ENCODE measurements at regions not wholly inside any gene's neighbourhood (a gene's known extent, or its start where the extent isn't known, plus 50 kb on each side); places are given as distances from the start of the nearest gene placed in this dataset.

DNA sequence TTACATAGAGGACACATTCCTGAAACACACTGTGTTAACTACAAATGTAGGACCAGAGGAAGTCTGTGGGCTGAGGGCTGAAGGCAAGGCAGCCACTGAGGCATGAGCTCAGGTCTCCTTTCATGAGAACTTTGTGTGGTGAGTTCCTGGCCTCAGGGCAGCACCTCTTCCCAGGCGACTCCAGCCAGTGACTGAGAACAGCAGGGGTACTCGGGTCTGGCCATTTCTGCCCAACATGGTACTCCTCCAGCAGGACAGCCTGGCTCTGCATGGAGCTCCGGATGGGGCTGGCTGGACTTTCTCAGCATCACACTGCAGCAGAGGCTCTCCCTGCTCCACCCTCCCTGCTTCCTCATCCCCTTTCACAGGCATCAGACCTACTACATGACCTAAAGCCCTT, 125.5 kb upstream of the SPATS2L start:
- Histone ChIP-seq H3K4me1 (ENCODE audit: control insufficient read depth, insufficient read depth, low read length) (peaks cover 9% of the 10 kb centered on the region), H3K4me3 (ENCODE audit: low read length) (no peak overlapping the region), H3K9me3 (ENCODE audit: control insufficient read depth, low read length) (no peaks in the 10 kb centered on the region), H3K27me3 (replicated peaks; ENCODE audit: control insufficient read depth, insufficient read depth, low read length) (peaks cover 29% of the 10 kb centered on the region), H3K9ac (ENCODE audit: low read length) (no peak overlapping the region), H3K36me3 (ENCODE audit: control insufficient read depth, insufficient read depth, low read length, severe bottlenecking) (no peaks in the 10 kb centered on the region)
- no peak for DNase-seq (ENCODE audit: low read depth)

DNA sequence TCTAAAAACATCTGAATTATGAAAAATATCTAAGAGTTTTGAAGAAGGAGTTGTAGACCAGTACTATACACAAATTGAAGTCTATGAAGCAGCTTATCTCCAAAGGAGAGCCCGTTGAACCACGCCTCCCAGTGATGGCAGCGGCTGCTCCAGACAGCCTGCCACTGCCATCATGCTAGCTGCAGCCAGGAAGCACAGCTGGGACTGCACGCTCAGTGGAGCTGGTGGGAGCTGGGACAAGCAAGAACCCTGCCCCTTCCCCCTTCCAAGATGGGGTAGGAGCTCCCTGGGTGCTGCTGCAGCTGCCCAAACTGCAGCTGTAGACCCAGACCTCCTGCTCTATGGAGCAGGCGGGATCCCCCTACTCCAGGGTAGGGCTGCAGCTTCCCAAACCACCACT, 124.7 kb upstream of the SPATS2L start:
- H3K9ac ChIP-seq (ENCODE audit: low read length), result no peak overlapping the region
- peaks cover 9% of the 10 kb centered on the region for H3K4me1 ChIP-seq (ENCODE audit: control insufficient read depth, insufficient read depth, low read length)
- no peaks in the 10 kb centered on the region for H3K9me3 ChIP-seq (ENCODE audit: control insufficient read depth, low read length)
- peaks cover 31% of the 10 kb centered on the region for H3K27me3 ChIP-seq (replicated peaks; ENCODE audit: control insufficient read depth, insufficient read depth, low read length)
- H3K36me3 ChIP-seq (ENCODE audit: control insufficient read depth, insufficient read depth, low read length, severe bottlenecking), result no peaks in the 10 kb centered on the region
- no peak for DNase-seq (ENCODE audit: low read depth)
- no peak overlapping the region for H3K4me3 ChIP-seq (ENCODE audit: low read length)

DNA sequence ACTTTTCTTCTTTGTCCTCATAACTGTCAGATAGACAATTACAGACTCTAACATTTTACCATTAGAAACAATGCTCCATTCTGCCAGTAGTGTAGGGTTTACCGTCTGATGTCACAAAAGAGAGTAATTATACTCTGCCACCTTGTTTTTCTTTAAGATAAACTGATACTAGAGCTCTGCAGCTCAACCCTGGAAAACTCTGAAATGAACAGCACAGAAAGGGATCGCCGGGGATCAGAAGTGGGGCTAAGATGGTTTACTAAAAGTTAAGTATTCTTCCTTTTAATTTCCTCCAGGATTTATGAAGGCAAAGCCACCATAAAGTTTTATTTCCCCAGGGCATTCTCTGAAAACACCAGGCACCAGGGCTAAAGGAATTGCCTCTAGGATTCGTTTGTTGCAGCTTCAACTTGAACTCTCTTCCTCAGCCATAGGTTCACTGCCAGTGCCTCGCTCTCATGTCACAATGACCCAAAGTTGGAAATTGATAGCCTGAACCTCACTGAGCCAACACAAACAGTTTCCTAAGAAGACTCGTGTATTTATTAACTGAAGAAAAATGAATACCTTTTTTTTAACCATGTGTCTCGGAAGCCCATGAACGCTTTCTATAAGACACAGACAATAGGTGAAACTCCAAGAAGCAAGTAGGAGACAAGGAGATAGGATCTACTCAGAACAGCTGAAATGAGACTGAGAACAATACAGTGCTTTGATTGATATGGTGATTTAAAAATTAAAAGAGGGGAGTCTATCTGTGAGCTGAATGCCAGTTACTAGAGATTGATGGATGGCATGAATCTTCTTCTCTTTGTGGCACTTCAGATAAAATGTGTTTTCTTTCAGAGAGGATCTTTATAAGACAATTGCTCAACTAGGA, 121.5 kb upstream of the SPATS2L start:
- no peak overlapping the region for H3K9ac ChIP-seq (ENCODE audit: low read length)
- peaks cover 5% of the 10 kb centered on the region for H3K4me1 ChIP-seq (ENCODE audit: control insufficient read depth, insufficient read depth, low read length)
- H3K9me3 ChIP-seq (ENCODE audit: control insufficient read depth, low read length), result no peaks in the 10 kb centered on the region
- DNase-seq (ENCODE audit: low read depth), result no peak
- H3K27me3 ChIP-seq (replicated peaks; ENCODE audit: control insufficient read depth, insufficient read depth, low read length), result peaks cover 25% of the 10 kb centered on the region
- no peak overlapping the region for H3K4me3 ChIP-seq (ENCODE audit: low read length)
- H3K36me3 ChIP-seq (ENCODE audit: control insufficient read depth, insufficient read depth, low read length, severe bottlenecking), result no peaks in the 10 kb centered on the region

DNA sequence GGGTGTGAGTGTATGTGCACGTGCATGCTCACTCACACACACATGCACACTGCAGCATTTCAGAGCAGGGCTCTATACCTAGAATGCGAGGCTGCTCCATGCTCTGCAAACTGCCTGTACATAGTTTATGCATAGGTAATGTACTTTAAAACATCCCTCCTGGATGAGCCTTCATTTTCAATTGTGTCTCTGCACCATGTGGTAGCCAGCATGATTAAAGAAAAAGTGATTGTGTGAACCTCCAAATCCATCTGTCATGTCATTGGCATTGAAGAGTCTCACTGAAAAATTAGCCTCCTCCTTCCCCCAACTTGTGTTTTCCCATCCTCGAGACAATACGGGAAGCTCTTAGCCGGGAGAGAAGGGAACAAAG, 120.9 kb upstream of the SPATS2L start:
- peaks cover 5% of the 10 kb centered on the region for H3K4me1 ChIP-seq (ENCODE audit: control insufficient read depth, insufficient read depth, low read length)
- no peak overlapping the region for H3K4me3 ChIP-seq (ENCODE audit: low read length)
- H3K9me3 ChIP-seq (ENCODE audit: control insufficient read depth, low read length), result no peaks in the 10 kb centered on the region
- H3K27me3 ChIP-seq (replicated peaks; ENCODE audit: control insufficient read depth, insufficient read depth, low read length), result peaks cover 20% of the 10 kb centered on the region
- H3K36me3 ChIP-seq (ENCODE audit: control insufficient read depth, insufficient read depth, low read length, severe bottlenecking), result no peaks in the 10 kb centered on the region
- H3K9ac ChIP-seq (ENCODE audit: low read length), result no peak overlapping the region
- DNase-seq (ENCODE audit: low read depth), result no peak

DNA sequence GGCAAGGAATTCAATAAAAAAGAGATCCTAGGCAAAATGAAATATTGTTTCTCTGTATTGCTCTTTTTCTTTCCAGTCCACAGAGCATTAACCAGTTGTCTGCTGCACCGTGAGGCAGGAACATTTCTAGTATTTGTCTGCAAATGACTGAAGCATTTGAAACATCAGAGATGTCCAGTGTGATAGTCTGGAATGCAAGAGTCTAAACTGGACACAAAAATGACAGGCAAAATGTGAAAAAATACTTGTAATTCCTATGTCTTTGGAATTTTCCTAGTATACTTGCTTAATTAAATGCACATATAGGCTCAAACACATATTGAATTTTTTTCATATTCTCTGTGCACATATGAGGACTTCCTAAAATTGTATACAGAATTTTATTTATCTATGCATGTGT, 120.5 kb upstream of the SPATS2L start:
- Histone ChIP-seq H3K4me3 (ENCODE audit: low read length) (no peak overlapping the region), H3K27me3 (replicated peaks; ENCODE audit: control insufficient read depth, insufficient read depth, low read length) (peaks cover 17% of the 10 kb centered on the region), H3K36me3 (ENCODE audit: control insufficient read depth, insufficient read depth, low read length, severe bottlenecking) (no peaks in the 10 kb centered on the region), H3K4me1 (ENCODE audit: control insufficient read depth, insufficient read depth, low read length) (peaks cover 5% of the 10 kb centered on the region), H3K9ac (ENCODE audit: low read length) (no peak overlapping the region), H3K9me3 (ENCODE audit: control insufficient read depth, low read length) (no peaks in the 10 kb centered on the region)
- DNase-seq (ENCODE audit: low read depth), result no peak

DNA sequence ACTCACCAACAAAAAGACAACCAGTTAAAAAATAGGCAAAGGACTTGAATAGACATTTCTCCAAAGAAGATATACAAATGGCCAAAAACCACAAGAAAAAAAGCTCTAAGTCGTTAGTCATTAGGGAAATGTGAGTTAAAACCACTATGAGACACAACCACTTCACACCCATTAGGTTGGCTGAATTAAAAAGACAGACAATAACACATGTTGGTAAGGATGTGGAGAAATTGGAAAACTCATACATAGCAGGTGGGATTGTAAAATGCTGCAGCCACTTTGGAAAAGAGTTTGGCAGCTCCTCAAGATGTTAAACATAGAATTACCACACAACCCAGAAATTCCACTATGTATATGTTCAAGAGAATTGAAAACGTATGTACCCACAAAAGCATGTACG, 117.6 kb upstream of the SPATS2L start:
- Histone ChIP-seq H3K9me3 (ENCODE audit: control insufficient read depth, low read length) (no peaks in the 10 kb centered on the region), H3K27me3 (replicated peaks; ENCODE audit: control insufficient read depth, insufficient read depth, low read length) (peaks cover 6% of the 10 kb centered on the region), H3K9ac (ENCODE audit: low read length) (no peak overlapping the region), H3K4me1 (ENCODE audit: control insufficient read depth, insufficient read depth, low read length) (peaks cover 5% of the 10 kb centered on the region), H3K4me3 (ENCODE audit: low read length) (no peak overlapping the region), H3K36me3 (ENCODE audit: control insufficient read depth, insufficient read depth, low read length, severe bottlenecking) (no peaks in the 10 kb centered on the region)
- DNase-seq (ENCODE audit: low read depth), result no peak

DNA sequence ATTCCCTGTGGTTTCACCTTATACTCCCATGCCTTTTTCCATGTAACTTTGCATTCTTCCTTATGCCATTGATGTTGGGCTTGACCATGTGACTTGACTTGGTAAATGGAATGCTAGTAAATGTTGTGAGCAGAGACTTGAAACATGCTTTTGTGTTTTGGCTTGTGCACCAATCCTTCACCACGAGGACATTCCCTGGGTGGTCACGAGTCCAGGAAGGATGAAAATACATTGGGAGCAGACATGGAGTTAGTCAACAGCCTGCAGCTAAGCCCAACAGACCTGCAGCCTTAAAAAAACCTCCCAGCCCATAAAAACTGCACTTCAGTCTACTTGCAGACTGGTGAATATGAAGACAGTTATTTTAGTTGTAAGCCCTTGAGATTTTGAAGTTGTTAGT, 116.5 kb upstream of the SPATS2L start:
- no peaks in the 10 kb centered on the region for H3K36me3 ChIP-seq (ENCODE audit: control insufficient read depth, insufficient read depth, low read length, severe bottlenecking)
- H3K4me1 ChIP-seq (ENCODE audit: control insufficient read depth, insufficient read depth, low read length), result peaks cover 5% of the 10 kb centered on the region
- H3K9me3 ChIP-seq (ENCODE audit: control insufficient read depth, low read length), result no peaks in the 10 kb centered on the region
- no peak overlapping the region for H3K4me3 ChIP-seq (ENCODE audit: low read length)
- DNase-seq (ENCODE audit: low read depth), result no peak
- no peak overlapping the region for H3K9ac ChIP-seq (ENCODE audit: low read length)
- H3K27me3 ChIP-seq (replicated peaks; ENCODE audit: control insufficient read depth, insufficient read depth, low read length), result peaks cover 11% of the 10 kb centered on the region

DNA sequence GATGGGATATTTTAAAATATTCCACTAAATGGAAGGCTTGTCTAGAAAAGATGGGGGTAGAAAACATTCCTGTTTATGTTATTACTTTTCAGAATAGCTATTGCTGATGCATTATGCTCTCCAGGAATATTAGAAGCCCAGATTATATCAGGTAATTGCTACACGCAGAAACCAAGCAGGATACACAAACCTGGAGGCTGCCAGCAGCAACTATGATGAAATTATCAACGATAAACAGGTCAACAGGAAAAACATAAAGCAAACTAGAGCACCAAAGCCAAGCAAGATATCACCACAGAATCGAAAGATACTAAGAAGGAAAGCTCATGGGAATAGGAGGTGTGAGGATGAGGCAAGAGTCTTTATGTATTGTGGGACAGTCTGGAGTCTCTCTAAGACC, 113.2 kb upstream of the SPATS2L start:
- H3K4me3 ChIP-seq (ENCODE audit: low read length), result no peak overlapping the region
- H3K9me3 ChIP-seq (ENCODE audit: control insufficient read depth, low read length), result no peaks in the 10 kb centered on the region
- no peaks in the 10 kb centered on the region for H3K4me1 ChIP-seq (ENCODE audit: control insufficient read depth, insufficient read depth, low read length)
- no peak overlapping the region for H3K9ac ChIP-seq (ENCODE audit: low read length)
- peaks cover 13% of the 10 kb centered on the region for H3K27me3 ChIP-seq (replicated peaks; ENCODE audit: control insufficient read depth, insufficient read depth, low read length)
- H3K36me3 ChIP-seq (ENCODE audit: control insufficient read depth, insufficient read depth, low read length, severe bottlenecking), result no peaks in the 10 kb centered on the region
- no peak for DNase-seq (ENCODE audit: low read depth)

DNA sequence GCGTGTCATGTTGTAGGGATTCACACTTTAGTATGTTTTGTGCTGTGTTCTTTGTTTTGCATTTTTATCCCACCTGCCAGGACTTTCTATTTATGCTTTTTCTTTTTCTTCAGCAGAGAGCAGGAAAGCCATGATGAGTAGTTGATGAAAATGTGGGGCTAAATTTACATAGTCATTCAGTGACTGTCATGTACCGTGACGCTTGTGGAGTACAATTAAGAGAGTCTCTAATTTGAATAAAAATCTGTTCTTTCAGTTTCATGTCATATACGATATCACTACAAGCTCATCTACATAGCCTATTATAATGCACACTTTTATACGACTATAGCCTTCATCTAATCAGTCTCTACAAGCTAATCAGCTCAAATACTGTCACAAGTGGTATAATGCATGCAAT, 112.7 kb upstream of the SPATS2L start:
- DNase-seq (ENCODE audit: low read depth), result no peak
- H3K9ac ChIP-seq (ENCODE audit: low read length), result no peak overlapping the region
- H3K4me3 ChIP-seq (ENCODE audit: low read length), result no peak overlapping the region
- H3K36me3 ChIP-seq (ENCODE audit: control insufficient read depth, insufficient read depth, low read length, severe bottlenecking), result no peaks in the 10 kb centered on the region
- H3K4me1 ChIP-seq (ENCODE audit: control insufficient read depth, insufficient read depth, low read length), result no peaks in the 10 kb centered on the region
- no peaks in the 10 kb centered on the region for H3K9me3 ChIP-seq (ENCODE audit: control insufficient read depth, low read length)
- H3K27me3 ChIP-seq (replicated peaks; ENCODE audit: control insufficient read depth, insufficient read depth, low read length), result peaks cover 13% of the 10 kb centered on the region

DNA sequence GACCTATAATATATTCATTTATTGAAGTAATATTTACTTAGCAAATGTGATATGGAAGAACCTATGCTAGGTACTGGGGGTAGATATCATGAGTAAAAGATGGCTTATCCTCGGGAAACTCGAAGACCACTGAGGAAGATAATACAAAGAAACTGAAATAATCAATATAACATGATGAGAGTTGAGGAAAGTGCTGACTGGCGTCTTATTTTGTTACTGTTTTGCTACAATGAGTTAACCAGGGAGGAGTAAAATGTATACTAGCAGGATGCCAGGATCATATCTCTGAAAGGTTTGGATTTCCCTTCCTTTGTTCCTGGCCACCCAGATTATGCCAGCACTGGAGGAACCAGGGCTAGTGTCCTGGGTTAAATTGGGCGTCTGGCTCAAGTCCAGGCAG, 111.7 kb upstream of the SPATS2L start:
- H3K9ac ChIP-seq (ENCODE audit: low read length), result no peak overlapping the region
- DNase-seq (ENCODE audit: low read depth), result no peak
- peaks cover 13% of the 10 kb centered on the region for H3K27me3 ChIP-seq (replicated peaks; ENCODE audit: control insufficient read depth, insufficient read depth, low read length)

DNA sequence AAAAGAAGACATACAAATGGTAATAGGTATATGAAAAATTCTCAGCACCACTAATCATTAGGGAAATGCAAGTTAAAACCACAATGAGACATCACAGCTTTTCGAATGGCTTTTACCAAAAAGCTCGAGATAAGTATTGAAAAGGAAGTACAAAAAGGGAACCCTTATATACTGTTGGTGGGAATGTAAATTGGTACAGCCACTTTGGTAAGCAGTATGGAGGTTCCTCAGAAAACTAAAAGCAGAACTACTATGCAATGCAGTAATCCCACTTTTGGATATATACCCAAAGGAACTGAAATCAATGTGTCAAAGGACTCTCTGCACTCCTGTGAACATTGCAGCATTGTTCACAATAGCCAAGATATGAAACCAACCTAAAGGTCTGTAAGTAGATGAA, 107.5 kb upstream of the SPATS2L start:
- Histone ChIP-seq H3K9me3 (ENCODE audit: control insufficient read depth, low read length) (no peaks in the 10 kb centered on the region), H3K27me3 (replicated peaks; ENCODE audit: control insufficient read depth, insufficient read depth, low read length) (peaks cover 9% of the 10 kb centered on the region), H3K4me3 (ENCODE audit: low read length) (no peak overlapping the region), H3K4me1 (ENCODE audit: control insufficient read depth, insufficient read depth, low read length) (no peaks in the 10 kb centered on the region), H3K36me3 (ENCODE audit: control insufficient read depth, insufficient read depth, low read length, severe bottlenecking) (no peaks in the 10 kb centered on the region), H3K9ac (ENCODE audit: low read length) (no peak overlapping the region)
- DNase-seq (ENCODE audit: low read depth), result no peak

More for the DNA sequence above, 111.7 kb upstream of the SPATS2L start:
- Histone ChIP-seq H3K4me3 (ENCODE audit: low read length) (no peak overlapping the region), H3K36me3 (ENCODE audit: control insufficient read depth, insufficient read depth, low read length, severe bottlenecking) (no peaks in the 10 kb centered on the region), H3K4me1 (ENCODE audit: control insufficient read depth, insufficient read depth, low read length) (no peaks in the 10 kb centered on the region), H3K9me3 (ENCODE audit: control insufficient read depth, low read length) (no peaks in the 10 kb centered on the region)
